ENCODE measurements at regions not wholly inside any gene's neighbourhood (a gene's known extent, or its start where the extent isn't known, plus 50 kb on each side); places are given as distances from the start of the nearest gene placed in this dataset.
A peak's percentile ranks its signal among the peaks of the same experiment; 100 is the strongest.
"Not testable (repeated sequence)": the region's sequence is repeated elsewhere in the genome, so short reads cannot be mapped to it uniquely, and the experiment has no call there.

DNA sequence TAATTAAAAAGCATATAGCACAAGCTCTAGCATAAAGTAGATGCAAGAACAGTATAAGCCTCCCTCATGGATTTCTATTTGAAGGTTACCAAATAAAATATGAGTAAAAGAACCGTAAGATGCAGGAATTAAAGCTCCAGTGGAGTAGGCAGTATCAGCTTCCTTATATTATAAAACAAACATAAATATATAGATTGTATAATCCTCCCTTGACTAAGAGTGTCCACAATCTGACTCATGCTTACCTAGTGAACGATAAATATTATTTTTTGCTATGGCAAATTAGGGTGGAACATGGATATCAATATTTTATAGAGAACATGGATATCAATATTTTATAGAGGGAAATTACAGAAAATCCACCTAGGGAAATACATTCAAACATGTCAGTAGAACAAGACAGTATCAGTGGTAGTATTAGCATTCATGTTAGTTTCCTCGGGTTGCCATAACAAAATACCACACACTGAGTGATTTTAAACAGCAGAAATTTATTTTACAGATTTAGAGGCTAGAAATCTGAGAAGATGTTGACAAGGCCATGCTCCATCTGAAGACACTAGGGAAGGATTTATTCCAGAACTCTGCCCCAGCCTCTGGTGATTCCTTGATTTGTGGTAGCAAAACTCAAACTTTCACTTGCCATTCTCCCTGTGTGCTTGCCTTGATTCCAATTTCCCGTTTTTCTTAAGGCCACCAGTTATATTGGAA lies 1521.3 kb downstream of the SI start:
- DNase-seq: no peak

- no peak for DNase-seq
These were observed 1522.4 kb downstream of the SI start for GRCh38 chr3:163555918-163556317.

DNA sequence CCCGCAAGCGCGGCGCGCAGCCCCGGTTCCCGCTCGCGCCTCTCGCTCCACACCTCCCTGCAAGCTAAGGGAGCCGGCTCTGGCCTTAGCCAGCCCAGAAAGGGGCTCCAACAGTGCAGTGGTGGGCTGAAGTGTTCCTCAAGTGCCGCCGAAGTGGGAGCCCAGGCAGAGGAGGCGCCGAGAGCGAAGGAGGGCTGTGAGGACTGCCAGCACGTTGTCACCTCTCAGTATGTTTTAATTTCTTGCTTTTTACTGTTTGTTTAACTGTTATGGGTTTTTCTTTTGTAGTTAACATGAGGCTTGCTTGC lies 1525.7 kb downstream of the SI start:
- no peak for DNase-seq

- not testable (repeated sequence) for DNase-seq
These were observed 1526.2 kb downstream of the SI start for GRCh38 chr3:163551915-163552658.

DNA sequence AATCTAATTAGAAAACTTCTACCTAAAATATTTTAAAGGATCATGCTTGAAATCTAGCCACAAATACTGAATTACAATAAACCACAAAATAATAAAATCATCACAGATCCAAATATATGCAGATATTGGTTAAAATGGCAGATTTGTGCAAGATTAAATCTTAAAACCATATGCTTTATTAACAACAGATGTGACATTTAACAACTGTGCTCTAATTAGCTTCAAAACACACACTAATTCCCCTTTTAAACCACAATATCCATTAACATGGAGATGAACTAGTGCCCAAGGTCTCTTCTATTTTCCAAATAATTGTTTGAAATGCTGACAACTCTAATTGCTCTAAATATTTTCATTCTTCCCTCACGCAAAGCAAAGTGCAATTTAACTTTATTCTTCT lies 1530.3 kb downstream of the SI start:
- DNase-seq: no peak

- DNase-seq: no peak
These were observed 1531.1 kb downstream of the SI start for GRCh38 chr3:163547014-163547685.

DNA sequence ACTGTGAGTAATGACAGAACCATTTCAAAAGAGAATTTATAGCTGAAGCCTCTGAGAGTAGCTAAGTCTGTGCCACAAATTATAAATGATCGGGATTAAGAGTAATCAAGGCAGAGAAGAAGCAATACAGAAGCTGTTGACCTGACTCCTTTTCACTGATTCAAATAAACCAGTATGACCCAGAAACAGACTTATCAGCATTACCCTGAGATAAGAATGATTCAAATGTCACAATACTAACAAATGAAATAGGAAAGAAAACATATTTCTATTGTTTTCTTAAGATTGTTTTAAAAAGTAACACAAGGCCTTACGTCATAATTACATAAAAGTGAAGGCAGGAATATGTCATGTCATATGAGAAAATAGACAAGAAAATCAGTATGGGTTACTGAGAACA lies 1534.6 kb downstream of the SI start:
- DNase-seq: no peak

- no peak for DNase-seq
These were observed 1536.7 kb downstream of the SI start for GRCh38 chr3:163541629-163542028.

GRCh38 chr3:163538387-163538786 lies 1539.9 kb downstream of the SI start:
- no peak for DNase-seq

DNA sequence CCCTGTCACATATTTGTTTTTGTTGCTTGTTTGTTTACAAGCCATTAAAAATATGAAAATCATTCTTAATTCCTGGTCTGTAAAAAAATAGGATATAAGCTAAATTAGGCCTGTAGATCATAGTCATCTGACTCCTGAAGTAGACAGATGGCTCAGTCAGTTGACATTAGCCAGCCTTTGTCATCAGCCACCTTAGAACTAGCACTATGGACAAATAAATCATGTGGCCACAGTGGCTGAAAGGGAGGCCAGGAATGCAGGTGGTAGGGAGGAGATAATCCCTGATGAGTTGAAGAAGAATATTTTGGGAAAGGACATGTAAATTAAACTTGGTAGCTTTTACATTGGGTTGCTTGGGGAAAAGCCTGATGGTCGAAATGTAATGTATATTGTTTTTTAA lies 1544.9 kb downstream of the SI start:
- DNase-seq: no peak

- no peak for DNase-seq
These were observed 1554.9 kb downstream of the SI start for GRCh38 chr3:163523375-163523774.

GRCh38 chr3:163521261-163521660 lies 1557.0 kb downstream of the SI start:
- DNase-seq: no peak

- DNase-seq: no peak
These were observed 1560.2 kb downstream of the SI start for GRCh38 chr3:163518065-163518464.

DNA sequence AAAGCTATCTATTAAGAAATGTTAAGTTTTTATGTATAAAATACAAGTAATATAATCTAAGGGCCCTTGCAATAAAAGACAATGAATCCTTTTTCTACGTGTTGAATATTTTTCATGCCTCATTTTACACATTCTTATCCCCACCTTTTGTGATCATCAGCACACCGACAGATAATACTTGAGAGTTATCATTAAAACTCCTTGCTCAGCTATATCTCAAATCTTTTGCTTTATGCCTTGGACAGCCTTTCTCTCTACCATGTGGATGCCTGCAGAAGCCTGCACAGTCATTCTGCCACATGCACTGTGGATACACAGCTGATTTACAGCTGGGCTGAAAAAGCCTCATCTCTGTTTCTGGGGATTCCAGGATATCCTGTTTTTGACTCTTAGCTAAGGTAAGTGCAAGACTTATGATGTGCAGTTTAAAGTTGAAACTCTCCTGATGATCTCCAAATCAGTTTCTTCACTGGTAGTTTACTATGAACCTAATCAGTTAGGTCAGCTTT lies 1565.1 kb downstream of the SI start:
- DNase-seq: no peak

GRCh38 chr3:163508206-163508605 lies 1570.1 kb downstream of the SI start:
- DNase-seq: no peak

DNA sequence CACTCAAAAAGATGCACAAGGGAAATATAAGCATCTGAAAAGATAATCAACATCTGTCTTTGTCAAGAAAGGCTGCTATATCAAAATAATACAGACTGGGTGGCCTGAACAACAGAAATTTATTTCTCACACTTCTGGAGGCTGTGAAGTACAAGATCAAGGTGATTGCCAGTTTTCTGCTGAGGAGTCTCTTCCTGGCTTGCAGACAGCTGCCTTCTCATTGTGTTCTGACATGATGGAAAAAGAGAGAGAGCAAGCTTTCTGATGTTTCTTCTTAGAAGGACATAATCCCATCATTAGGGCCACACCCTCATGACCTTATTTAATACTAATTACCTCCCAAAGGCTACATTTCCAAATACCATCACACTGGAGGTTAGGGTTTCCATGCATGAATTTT lies 1573.3 kb downstream of the SI start:
- DNase-seq: no peak

GRCh38 chr3:163499736-163500219 lies 1578.5 kb downstream of the SI start:
- DNase-seq: not testable (repeated sequence)

GRCh38 chr3:163498842-163499735 lies 1579.2 kb downstream of the SI start:
- DNase-seq: peak in 1 of 56 donors; percentile 2

GRCh38 chr3:163491714-163492113 lies 1586.6 kb downstream of the SI start:
- no peak for DNase-seq

GRCh38 chr3:163490119-163490518 lies 1588.2 kb downstream of the SI start:
- DNase-seq: peak in 11 of 56 donors; percentile 1 to 28 (median 11)

DNA sequence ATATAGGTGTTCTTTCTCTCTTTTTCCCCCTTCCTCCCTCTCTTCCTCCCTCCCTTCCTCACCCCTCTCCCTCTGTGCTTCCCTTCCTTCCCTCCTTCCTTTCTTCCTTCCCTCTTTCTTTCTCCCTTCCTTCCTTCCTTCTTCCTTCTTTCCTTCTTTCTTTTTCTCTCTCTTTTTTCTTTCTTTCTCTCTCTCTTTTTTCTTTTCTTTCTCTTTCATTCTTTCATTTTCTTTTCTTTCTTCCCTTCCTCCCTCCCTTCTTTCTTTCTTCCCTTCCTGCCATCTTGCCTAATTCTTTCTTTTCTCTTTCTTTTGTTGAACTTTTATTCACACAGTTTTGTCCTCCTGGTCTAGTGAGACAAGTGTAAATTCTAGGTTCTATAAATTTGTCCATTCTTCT lies 1595.6 kb downstream of the SI start:
- DNase-seq: no peak
